Panc1 (cell line): ENCODE measurements at regions not wholly inside any gene's neighbourhood (a gene's known extent, or its start where the extent isn't known, plus 50 kb on each side); places are given as distances from the start of the nearest gene placed in this dataset.

Experiments
- ATAC-seq: fragments of 200-7000 bp; cut with Tn5 transposase; 2 replicates; pipeline ENCODE4 v1.9.1; 2020; ENCODE audit warnings: mild to moderate bottlenecking, moderate library complexity
- BruUV-seq: library from RNA; stranded (reverse); fragments of 400-500 nt; replicated peaks from 2 replicates; lab custom pipeline; 2021; lab: Mats Ljungman, UMichigan
- CTCF ChIA-PET: fragments of 300-600 bp; sonication (Branson Sonifier 250); formaldehyde crosslinking; loops from one replicate; lab custom pipeline; 2022; ENCODE audit warnings: antibody characterized with exemption; lab: Charles Lee
- POLR2A ChIA-PET: fragments of 300-600 bp; sonication (Branson Sonifier 250); formaldehyde crosslinking; loops from one replicate; lab custom pipeline; 2022; ENCODE audit warnings: antibody characterized with exemption; lab: Charles Lee
- DNase-seq: peaks from one replicate; pipeline ENCODE4 v3.0.0-alpha.2; 2010; ENCODE audit warnings: low read depth, low spot score
- H3K27ac ChIP-seq: 2 replicates; pipeline ENCODE4 v1.5.1; 2011; ENCODE audit warnings: mild to moderate bottlenecking, low read length, inconsistent platforms
- H3K27me3 ChIP-seq: fragments of 200-500 bp; sonication (Bioruptor generic); 2 replicates; pipeline ENCODE4 v1.6.0; 2014; ENCODE audit warnings: low read length, inconsistent platforms; ENCODE audit not compliant: control insufficient read depth, insufficient read depth
- H3K36me3 ChIP-seq: fragments of 200-500 bp; sonication (Bioruptor generic); 2 replicates; pipeline ENCODE4 v1.5.1; 2014; ENCODE audit warnings: inconsistent platforms, mild to moderate bottlenecking, low read length, moderate library complexity; ENCODE audit not compliant: control insufficient read depth, insufficient read depth
- H3K4me1 ChIP-seq: 2 replicates; pipeline ENCODE4 v1.5.1; 2011; ENCODE audit warnings: inconsistent platforms, mild to moderate bottlenecking, low read length, moderate library complexity; ENCODE audit not compliant: control insufficient read depth, insufficient read depth
- H3K4me3 ChIP-seq, 2 experiments: 2 replicates each; pipeline ENCODE4 v1.5.1; 2011 to 2012; ENCODE audit warnings: low read depth in 2 of 2, low read length in 2 of 2, mild to moderate bottlenecking in 2 of 2, inconsistent platforms in 1 of 2, moderate library complexity in 1 of 2
- H3K9me3 ChIP-seq: fragments of 200-500 bp; sonication (Bioruptor generic); 2 replicates; pipeline ENCODE4 v1.5.1; 2014; ENCODE audit warnings: low read depth, mild to moderate bottlenecking, inconsistent platforms, low read length, moderate library complexity; ENCODE audit not compliant: control insufficient read depth, insufficient read depth
- CTCF ChIP-seq: fragments of 450-650 bp; IDR thresholded peaks from 2 replicates; pipeline ENCODE4 v1.5.1; 2017; ENCODE audit warnings: mild to moderate bottlenecking
- POLR2AphosphoS5 ChIP-seq: IDR thresholded peaks from 2 replicates; pipeline ENCODE4 v1.6.1; 2012; ENCODE audit warnings: mild to moderate bottlenecking, low read depth, low read length, moderate library complexity
- REST ChIP-seq, 2 experiments: IDR thresholded peaks; 2 replicates each; pipeline ENCODE4 v1.6.1; 2011 to 2012; ENCODE audit warnings: low read depth in 2 of 2, control low read depth in 1 of 2, low read length in 1 of 2, mild to moderate bottlenecking in 1 of 2, moderate library complexity in 1 of 2; ENCODE audit not compliant: insufficient read depth in 1 of 2
- SIN3A ChIP-seq: IDR thresholded peaks from 2 replicates; pipeline ENCODE4 v1.6.1; 2012; ENCODE audit warnings: low read depth, mild to moderate bottlenecking, low read length, moderate library complexity, borderline replicate concordance; ENCODE audit not compliant: insufficient read depth
- TCF7L2 ChIP-seq: IDR thresholded peaks from 2 replicates; pipeline ENCODE4 v1.6.1; 2011; ENCODE audit warnings: mild to moderate bottlenecking, low read depth, low read length, inconsistent platforms
- in situ Hi-C: cut with HindIII; loops from 2 replicates; pipeline ENCODE4 v1.10.0; 2016; ENCODE audit warnings: low sequenced_read_pairs, low pct_unique_long_range_greater_than_20kb
- intact Hi-C: fragments of 100-400 bp; cut with micrococcal nuclease; formaldehyde crosslinking; loops from one replicate; pipeline ENCODE4 v1.10.0; 2022; ENCODE audit not compliant: unreplicated experiment

DNA sequence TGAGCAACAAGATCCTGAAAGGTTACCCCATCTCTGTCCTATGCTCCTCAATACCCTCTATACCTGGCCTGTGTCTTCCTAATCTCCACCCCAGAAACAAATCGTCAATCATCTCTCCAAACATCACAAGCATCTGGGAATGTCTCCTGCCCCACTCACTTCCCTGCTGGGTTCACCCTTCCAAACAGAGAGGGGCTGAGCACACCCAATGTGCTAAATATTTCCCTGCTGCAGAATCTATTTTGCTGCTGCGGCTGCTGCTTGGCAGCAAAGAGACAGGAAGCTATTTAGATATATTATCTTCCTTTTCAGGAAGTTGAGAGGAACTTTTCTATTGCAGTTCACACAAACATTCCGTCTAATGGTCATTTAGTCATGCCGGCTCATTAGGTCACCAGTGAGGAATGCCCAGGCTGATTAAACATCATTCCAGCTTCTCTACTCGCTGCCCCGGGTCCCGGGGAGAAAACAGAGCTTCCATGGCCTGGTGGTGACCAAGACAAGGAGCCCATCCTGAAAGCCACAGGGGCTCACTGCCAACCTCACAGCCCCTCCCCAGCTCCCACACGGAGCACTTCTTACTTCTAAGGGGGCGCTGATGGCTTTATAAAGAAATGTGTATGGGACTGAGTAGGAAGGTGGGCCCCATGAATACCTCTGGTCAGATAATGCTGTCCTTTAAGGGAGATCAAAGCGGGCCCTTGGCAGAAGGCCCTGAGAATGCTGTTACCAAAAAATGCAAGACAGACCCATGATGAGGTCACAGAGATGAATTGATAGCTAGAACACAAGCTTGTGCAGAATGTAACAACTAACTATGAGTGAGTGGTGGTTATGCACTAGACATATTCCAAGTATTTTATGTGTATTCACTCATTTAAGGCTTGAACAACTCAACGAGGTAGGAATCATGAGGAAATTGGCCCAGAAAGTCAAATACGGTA lies 218.3 kb downstream of the SOX9 start:
- Histone ChIP-seq H3K9me3 (no peaks in the 10 kb centered on the region), H3K27me3 (no peaks in the 10 kb centered on the region), H3K27ac (peak overlapping the region; percentile 75), H3K4me3 (peak overlapping the region in 1 of 2 experiments; percentile 8; a peak in 1 of 4 replicates), H3K4me1 (peaks cover 23% of the 10 kb centered on the region), H3K36me3 (no peaks in the 10 kb centered on the region)
- ChIA-PET POLR2A (interaction anchor here (0.8 kb wide), 1 partner anchor 10 kb away, joined by 3 read pairs; no protein-coding TSS in a partner anchor), CTCF (no interaction called here)
- intact Hi-C loops (loop anchor here (10.0 kb wide), 1 partner anchor 214 kb away; the partner anchor contains the start of gene SOX9), in situ Hi-C loops (no loop called here)
- TF ChIP-seq SIN3A (no peak), POLR2AphosphoS5 (no peak), REST (IDR thresholded peaks at IDR 0.05; ENCODE audit: insufficient read depth in 1 of 2, low read depth in 2 of 2, low read length in 1 of 2) (no peak), CTCF (no peak), TCF7L2 (peak; percentile 99)
- no TSS peak for BruUV-seq
- DNase-seq (peak; percentile 79), ATAC-seq (peak; percentile 93)

- Histone ChIP-seq H3K36me3 (no peaks in the 10 kb centered on the region), H3K27ac (peak overlapping the region; percentile 75), H3K9me3 (no peaks in the 10 kb centered on the region), H3K4me1 (peaks cover 23% of the 10 kb centered on the region), H3K27me3 (no peaks in the 10 kb centered on the region), H3K4me3 (no peak overlapping the region)
- TF ChIP-seq REST (IDR thresholded peaks at IDR 0.05; ENCODE audit: insufficient read depth in 1 of 2, low read depth in 2 of 2, low read length in 1 of 2), result no peak
- TF ChIP-seq POLR2AphosphoS5, result no peak
- TF ChIP-seq CTCF, result no peak
- TF ChIP-seq SIN3A, result no peak
- TF ChIP-seq TCF7L2, result no peak
- intact Hi-C loops, result no loop called here
- DNase-seq (no peak), ATAC-seq (no peak)
- POLR2A ChIA-PET, result no interaction called here
- in situ Hi-C loops, result no loop called here
- BruUV-seq, result no TSS peak
- CTCF ChIA-PET, result no interaction called here
Measured at GRCh38 chr17:72340836-72341235, 220.0 kb downstream of the SOX9 start.
